ENCODE measurements at regions not wholly inside any gene's neighbourhood (a gene's known extent, or its start where the extent isn't known, plus 50 kb on each side); places are given as distances from the start of the nearest gene placed in this dataset.

DNA sequence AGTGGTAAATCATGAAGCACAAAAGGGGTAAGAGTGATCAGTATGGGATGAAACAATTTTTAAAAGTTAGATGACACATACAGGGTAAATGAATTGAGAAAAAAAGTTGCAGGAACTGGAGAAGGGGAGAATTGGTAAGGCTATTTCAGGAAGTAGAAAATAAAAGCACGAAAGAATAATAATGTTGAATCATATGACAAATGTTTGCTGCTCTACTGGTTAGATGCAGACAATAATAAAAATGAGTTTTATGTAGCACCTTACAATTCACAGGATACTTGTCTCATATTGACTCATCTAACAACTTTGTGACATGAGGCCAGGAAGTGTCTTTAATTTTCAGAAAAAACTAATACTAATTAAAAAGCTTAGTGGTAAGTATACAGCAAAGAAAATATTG, 566.5 kb upstream of the MARCKS start:
- ChIA-PET POLR2A (no interaction called here), CTCF (interaction anchor here (0.5 to 0.6 kb wide), 2 partner anchors 383 to 631 kb away, joined by 3 read pairs; no protein-coding TSS in a partner anchor)
- Histone ChIP-seq H3K4me3 (ENCODE audit: low read depth, low read length) (no peak overlapping the region), H3K27me3 (ENCODE audit: control insufficient read depth, insufficient read depth, low read length) (no peaks in the 10 kb centered on the region), H3K36me3 (ENCODE audit: control insufficient read depth, insufficient read depth, low read length) (no peaks in the 10 kb centered on the region)
- DNase-seq (ENCODE audit: low read depth) = no peak
- TF ChIP-seq, protein P1, sequence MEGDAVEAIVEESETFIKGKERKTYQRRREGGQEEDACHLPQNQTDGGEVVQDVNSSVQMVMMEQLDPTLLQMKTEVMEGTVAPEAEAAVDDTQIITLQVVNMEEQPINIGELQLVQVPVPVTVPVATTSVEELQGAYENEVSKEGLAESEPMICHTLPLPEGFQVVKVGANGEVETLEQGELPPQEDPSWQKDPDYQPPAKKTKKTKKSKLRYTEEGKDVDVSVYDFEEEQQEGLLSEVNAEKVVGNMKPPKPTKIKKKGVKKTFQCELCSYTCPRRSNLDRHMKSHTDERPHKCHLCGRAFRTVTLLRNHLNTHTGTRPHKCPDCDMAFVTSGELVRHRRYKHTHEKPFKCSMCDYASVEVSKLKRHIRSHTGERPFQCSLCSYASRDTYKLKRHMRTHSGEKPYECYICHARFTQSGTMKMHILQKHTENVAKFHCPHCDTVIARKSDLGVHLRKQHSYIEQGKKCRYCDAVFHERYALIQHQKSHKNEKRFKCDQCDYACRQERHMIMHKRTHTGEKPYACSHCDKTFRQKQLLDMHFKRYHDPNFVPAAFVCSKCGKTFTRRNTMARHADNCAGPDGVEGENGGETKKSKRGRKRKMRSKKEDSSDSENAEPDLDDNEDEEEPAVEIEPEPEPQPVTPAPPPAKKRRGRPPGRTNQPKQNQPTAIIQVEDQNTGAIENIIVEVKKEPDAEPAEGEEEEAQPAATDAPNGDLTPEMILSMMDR (IDR thresholded peaks at IDR 0.05; ENCODE audit: insufficient read depth, low read depth, low read length) = no peak

DNA sequence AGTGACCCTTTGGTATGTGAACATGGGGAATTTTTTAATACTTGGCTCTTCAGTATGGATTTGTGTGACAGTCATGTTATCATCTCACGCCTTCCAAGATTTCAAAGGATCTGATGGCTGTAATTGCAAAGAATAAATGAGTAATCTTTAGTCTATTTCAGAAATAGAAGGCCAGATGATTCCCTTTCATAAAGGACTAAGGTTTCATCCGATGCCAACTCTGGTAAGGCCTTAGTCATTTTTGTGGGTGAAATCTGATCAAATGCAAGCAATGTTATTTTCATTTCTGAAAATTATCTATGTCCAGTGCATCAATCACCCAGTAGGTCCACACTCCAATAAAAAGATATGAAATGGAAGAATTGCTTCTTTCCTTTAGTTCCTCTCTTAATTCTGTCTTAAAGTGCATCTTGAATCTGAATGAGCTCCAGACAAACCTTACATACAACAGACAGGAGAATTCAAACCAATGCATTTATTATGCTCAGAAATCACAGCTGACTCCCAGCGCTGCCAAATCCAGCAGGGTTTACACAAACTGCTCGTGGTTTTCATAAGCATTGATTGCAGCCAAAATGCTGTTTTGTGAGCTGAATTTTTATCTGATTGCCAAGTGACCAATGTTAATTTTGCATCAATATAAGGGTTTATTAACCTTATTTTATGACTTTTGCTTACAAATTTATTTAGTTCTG, 565.2 kb upstream of the MARCKS start:
- TF ChIP-seq, protein P1 (IDR thresholded peaks at IDR 0.05; ENCODE audit: insufficient read depth, low read depth, low read length) = no peak
- H3K27me3 ChIP-seq (ENCODE audit: control insufficient read depth, insufficient read depth, low read length) = no peaks in the 10 kb centered on the region
- ChIA-PET CTCF (no interaction called here), POLR2A (interaction anchor here (0.6 kb wide), 1 partner anchor 707 kb away, joined by 13 read pairs; no protein-coding TSS in a partner anchor)
- no peaks in the 10 kb centered on the region for H3K36me3 ChIP-seq (ENCODE audit: control insufficient read depth, insufficient read depth, low read length)
- H3K4me3 ChIP-seq (ENCODE audit: low read depth, low read length) = no peak overlapping the region
- DNase-seq (ENCODE audit: low read depth) = no peak

DNA sequence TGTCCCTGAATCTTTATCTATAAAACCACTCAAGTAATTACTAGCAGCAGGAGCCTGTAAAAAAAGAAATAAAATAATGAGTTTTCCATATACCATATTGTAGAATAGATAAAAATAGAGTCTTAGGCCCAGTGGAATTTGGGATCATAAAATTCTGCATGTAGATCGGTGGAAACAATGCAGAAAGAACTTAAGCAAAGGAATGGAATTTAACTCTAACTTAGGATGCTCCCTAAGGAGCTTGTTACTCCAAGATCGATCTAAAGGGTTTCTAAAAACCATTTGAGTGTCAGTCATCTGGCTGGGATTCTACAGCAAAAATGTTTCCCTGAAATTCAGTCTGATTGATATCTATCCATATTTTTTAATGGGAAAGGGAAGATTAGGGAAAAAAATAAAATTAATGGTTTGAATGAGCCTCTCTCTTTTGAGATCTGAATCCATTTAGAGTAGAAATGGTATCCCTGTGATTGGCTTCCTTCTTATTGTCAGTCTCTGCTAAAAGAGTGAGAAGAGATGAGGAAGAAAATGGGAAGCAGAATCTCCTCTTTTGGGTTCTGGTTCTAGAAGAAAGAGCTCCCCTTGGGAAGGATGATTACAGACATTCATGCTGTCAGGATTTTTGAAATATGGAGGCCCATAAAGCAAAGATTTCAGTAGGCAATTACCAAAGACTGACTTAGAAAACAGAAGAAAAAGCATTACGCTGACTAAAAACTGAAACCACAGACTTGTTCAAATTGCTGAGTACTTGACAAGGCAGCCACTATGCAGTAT, 564.3 kb upstream of the MARCKS start:
- TF ChIP-seq, protein P1 (IDR thresholded peaks at IDR 0.05; ENCODE audit: insufficient read depth, low read depth, low read length) = no peak
- Histone ChIP-seq H3K27me3 (ENCODE audit: control insufficient read depth, insufficient read depth, low read length) (no peaks in the 10 kb centered on the region), H3K4me3 (ENCODE audit: low read depth, low read length) (no peak overlapping the region), H3K36me3 (ENCODE audit: control insufficient read depth, insufficient read depth, low read length) (no peaks in the 10 kb centered on the region)
- ChIA-PET POLR2A (interaction anchor here (0.6 kb wide), 1 partner anchor 706 kb away, joined by 13 read pairs; no protein-coding TSS in a partner anchor), CTCF (no interaction called here)
- no peak for DNase-seq (ENCODE audit: low read depth)

DNA sequence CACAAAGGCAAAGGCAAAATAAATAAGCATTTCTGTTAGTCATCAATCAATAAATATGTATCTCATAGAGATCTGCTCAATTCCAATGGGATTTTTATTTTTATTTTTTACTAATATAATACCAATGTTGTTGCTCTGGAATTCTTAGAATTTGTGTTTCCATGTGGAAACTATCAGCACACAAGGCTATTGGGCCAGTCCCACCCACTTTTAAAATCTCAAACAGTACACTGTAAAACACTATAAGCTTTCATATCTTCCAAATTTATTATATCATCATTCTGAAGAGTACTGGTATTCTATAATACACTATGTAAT, 563.8 kb upstream of the MARCKS start:
- CTCF ChIA-PET = no interaction called here
- H3K4me3 ChIP-seq (ENCODE audit: low read depth, low read length) = no peak overlapping the region
- no peaks in the 10 kb centered on the region for H3K36me3 ChIP-seq (ENCODE audit: control insufficient read depth, insufficient read depth, low read length)
- H3K27me3 ChIP-seq (ENCODE audit: control insufficient read depth, insufficient read depth, low read length) = no peaks in the 10 kb centered on the region
- POLR2A ChIA-PET = no interaction called here
- DNase-seq (ENCODE audit: low read depth) = no peak
- TF ChIP-seq, protein P1 (IDR thresholded peaks at IDR 0.05; ENCODE audit: insufficient read depth, low read depth, low read length) = no peak

DNA sequence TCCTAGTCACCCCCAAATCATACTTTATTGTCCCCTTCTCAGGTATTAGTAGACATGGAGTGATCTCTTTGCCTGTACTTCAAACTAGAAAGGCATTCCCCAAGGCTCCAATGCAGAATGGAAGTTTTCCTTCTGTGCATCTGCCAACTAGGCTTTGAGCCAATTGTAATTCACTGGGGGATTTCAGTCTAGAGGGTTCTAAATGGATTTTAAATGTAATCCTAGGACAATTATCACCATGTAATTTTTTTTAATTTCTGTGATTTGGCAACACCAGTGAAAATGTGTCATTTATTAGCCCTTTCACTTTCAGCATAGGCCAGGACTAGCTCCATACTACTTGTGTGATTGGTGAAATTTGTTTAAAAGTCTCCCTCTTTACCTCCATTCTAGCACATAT, 557.6 kb upstream of the MARCKS start:
- no peaks in the 10 kb centered on the region for H3K36me3 ChIP-seq (ENCODE audit: control insufficient read depth, insufficient read depth, low read length)
- ChIA-PET CTCF (no interaction called here), POLR2A (no interaction called here)
- no peaks in the 10 kb centered on the region for H3K27me3 ChIP-seq (ENCODE audit: control insufficient read depth, insufficient read depth, low read length)
- TF ChIP-seq, protein P1 (IDR thresholded peaks at IDR 0.05; ENCODE audit: insufficient read depth, low read depth, low read length) = no peak
- no peak overlapping the region for H3K4me3 ChIP-seq (ENCODE audit: low read depth, low read length)
- no peak for DNase-seq (ENCODE audit: low read depth)

Measured in BJ (cell line).